ENCODE measurements at regions not wholly inside any gene's neighbourhood (a gene's known extent, or its start where the extent isn't known, plus 50 kb on each side); places are given as distances from the start of the nearest gene placed in this dataset.

GRCh38 chr1:55726994-55727393, 511.8 kb upstream of the USP24 start:
- no peak for TF ChIP-seq HCFC1 (IDR thresholded peaks at IDR 0.05; ENCODE audit: low read length)
- TF ChIP-seq POLR2AphosphoS5 (IDR thresholded peaks at IDR 0.05; ENCODE audit: low read length), result no peak
- no peak for TF ChIP-seq GABPA (IDR thresholded peaks at IDR 0.05; ENCODE audit: low read depth)
- TF ChIP-seq ZNF274 (IDR thresholded peaks at IDR 0.05; ENCODE audit: insufficient read depth, insufficient read length), result no peak
- no peak for TF ChIP-seq ATF2 (IDR thresholded peaks at IDR 0.05; ENCODE audit: low read length)
- no peak for TF ChIP-seq YY1 (IDR thresholded peaks at IDR 0.05; ENCODE audit: low read depth, low read length)
- TF ChIP-seq, protein P1, sequence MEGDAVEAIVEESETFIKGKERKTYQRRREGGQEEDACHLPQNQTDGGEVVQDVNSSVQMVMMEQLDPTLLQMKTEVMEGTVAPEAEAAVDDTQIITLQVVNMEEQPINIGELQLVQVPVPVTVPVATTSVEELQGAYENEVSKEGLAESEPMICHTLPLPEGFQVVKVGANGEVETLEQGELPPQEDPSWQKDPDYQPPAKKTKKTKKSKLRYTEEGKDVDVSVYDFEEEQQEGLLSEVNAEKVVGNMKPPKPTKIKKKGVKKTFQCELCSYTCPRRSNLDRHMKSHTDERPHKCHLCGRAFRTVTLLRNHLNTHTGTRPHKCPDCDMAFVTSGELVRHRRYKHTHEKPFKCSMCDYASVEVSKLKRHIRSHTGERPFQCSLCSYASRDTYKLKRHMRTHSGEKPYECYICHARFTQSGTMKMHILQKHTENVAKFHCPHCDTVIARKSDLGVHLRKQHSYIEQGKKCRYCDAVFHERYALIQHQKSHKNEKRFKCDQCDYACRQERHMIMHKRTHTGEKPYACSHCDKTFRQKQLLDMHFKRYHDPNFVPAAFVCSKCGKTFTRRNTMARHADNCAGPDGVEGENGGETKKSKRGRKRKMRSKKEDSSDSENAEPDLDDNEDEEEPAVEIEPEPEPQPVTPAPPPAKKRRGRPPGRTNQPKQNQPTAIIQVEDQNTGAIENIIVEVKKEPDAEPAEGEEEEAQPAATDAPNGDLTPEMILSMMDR (IDR thresholded peaks at IDR 0.05 in 2 of 3, conservative IDR thresholded peaks at IDR 0.05 in 1 of 3; ENCODE audit: control insufficient read depth in 2 of 3, extremely low read depth in 1 of 3, insufficient read depth in 1 of 3, low read depth in 3 of 3, low read length in 3 of 3), result no peak
- no peak for TF ChIP-seq CHD2 (IDR thresholded peaks at IDR 0.05; ENCODE audit: borderline replicate concordance, low read depth, low read length)
